C4-2B (cell line): ENCODE measurements at regions not wholly inside any gene's neighbourhood (a gene's known extent, or its start where the extent isn't known, plus 50 kb on each side); places are given as distances from the start of the nearest gene placed in this dataset.

Source experiments
- ZFX ChIP-seq: fragments of 450-650 bp; IDR thresholded peaks from 2 replicates; pipeline ENCODE4 v1.6.1; 2017
- TF ChIP-seq, protein P1 (sequence below): fragments of 450-650 bp; conservative IDR thresholded peaks from 2 replicates; pipeline ENCODE4 v1.5.1; 2017; ENCODE audit warnings: mild to moderate bottlenecking

DNA sequence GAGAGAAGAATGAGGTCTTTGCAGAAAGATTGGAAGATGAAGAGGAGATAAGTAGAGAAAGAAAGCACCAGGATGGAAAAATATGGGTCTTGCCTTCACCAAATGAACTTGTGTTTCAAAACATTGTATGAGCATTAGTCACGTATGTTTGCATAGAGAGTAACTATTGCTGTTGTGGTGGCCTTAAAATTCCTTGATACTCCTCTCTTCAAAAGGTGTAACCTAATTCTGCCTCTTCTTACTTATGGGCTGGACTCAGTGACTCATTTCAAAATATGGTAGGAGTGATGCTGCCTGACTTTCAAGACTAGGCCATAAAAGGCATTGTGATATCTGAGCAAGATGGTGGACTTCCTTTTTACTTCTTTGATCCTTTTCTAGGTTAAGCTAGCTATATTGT is 228.7 kb upstream of the ZNF385D start:
- TF ChIP-seq, protein P1, sequence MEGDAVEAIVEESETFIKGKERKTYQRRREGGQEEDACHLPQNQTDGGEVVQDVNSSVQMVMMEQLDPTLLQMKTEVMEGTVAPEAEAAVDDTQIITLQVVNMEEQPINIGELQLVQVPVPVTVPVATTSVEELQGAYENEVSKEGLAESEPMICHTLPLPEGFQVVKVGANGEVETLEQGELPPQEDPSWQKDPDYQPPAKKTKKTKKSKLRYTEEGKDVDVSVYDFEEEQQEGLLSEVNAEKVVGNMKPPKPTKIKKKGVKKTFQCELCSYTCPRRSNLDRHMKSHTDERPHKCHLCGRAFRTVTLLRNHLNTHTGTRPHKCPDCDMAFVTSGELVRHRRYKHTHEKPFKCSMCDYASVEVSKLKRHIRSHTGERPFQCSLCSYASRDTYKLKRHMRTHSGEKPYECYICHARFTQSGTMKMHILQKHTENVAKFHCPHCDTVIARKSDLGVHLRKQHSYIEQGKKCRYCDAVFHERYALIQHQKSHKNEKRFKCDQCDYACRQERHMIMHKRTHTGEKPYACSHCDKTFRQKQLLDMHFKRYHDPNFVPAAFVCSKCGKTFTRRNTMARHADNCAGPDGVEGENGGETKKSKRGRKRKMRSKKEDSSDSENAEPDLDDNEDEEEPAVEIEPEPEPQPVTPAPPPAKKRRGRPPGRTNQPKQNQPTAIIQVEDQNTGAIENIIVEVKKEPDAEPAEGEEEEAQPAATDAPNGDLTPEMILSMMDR: no peak
- TF ChIP-seq ZFX: no peak
